ENCODE measurements at regions not wholly inside any gene's neighbourhood (a gene's known extent, or its start where the extent isn't known, plus 50 kb on each side); places are given as distances from the start of the nearest gene placed in this dataset.

DNA sequence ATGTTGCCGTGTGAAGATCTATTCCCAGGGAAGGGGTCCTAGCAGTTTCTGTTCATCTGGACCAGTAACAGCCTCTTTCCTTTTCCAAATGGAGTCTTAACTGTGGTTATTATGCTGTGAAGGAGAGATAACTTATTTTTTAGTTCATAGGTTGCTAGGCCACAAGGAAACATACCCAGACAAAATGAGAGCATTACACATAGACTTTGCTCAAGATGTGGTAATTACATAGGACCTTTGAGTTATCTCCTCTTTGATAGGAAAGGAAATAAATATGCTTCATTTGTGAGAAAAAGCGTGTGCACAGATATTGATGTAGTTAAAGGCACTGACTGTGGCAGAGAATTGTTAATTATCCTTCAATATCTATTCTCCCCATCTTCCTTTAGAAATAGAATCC, 52.5 kb upstream of the SNX2 start:
- TF ChIP-seq CTCF (IDR thresholded peaks at IDR 0.05) (no peak), POLR2A (IDR thresholded peaks at IDR 0.05) (no peak)
